RWPE1 (cell line): ENCODE measurements at regions not wholly inside any gene's neighbourhood (a gene's known extent, or its start where the extent isn't known, plus 50 kb on each side); places are given as distances from the start of the nearest gene placed in this dataset.
"Not testable (repeated sequence)": the region's sequence is repeated elsewhere in the genome, so short reads cannot be mapped to it uniquely, and the experiment has no call there.

Experiments used
- CTCF ChIA-PET: fragments of 350-600 bp; sonication (Branson Sonifier 250); formaldehyde crosslinking; extraction: SDS; loops from one replicate; lab custom pipeline; 2021; lab: Yijun Ruan, JAX
- POLR2A ChIA-PET: fragments of 400-600 bp; formaldehyde crosslinking; extraction: SDS; loops from one replicate; lab custom pipeline; 2020; ENCODE audit warnings: antibody characterized with exemption; ENCODE audit not compliant: low non-redundant PET; lab: Yijun Ruan, JAX
- DNase-seq: peaks from one replicate; pipeline ENCODE4 v3.0.0; 2012; ENCODE audit warnings: low spot score
- H3K27ac ChIP-seq: fragments of 450-650 bp; 2 replicates; pipeline ENCODE4 v1.5.1; 2017
- CTCF ChIP-seq: fragments of 450-650 bp; conservative IDR thresholded peaks from 2 replicates; pipeline ENCODE4 v1.5.1; 2017; ENCODE audit warnings: low read depth, mild to moderate bottlenecking

DNA sequence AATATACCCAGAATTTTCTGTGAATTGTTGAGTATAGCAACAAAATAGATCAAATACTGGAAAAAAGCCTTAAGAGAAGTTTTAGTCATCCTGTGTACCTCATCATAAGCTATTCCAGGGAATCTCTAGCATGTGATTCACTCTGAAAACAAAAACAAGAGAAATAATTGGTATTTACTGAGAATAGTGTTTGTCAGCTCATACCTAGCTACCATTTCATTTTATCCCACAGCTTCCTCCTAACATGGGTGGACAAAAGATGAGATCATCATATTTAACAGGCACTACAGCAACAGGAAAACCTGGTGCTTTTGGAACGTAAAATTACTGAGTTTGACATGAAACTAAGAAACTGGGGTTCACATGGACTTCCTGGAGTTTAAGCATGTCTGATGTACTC is 753.5 kb upstream of the NECTIN3 start:
- ChIA-PET CTCF (interaction anchor here (0.7 kb wide), 1 partner anchor 600 kb away, joined by 3 read pairs; no protein-coding TSS in a partner anchor), POLR2A (no interaction called here)
- no peak for TF ChIP-seq CTCF
- DNase-seq = no peak
- no peak overlapping the region for H3K27ac ChIP-seq

- ChIA-PET CTCF (no interaction called here), POLR2A (no interaction called here)
- no peak overlapping the region for H3K27ac ChIP-seq
- DNase-seq = no peak
- no peak for TF ChIP-seq CTCF
Measured at GRCh38 chr3:110323349-110323748, 748.3 kb upstream of the NECTIN3 start.

DNA sequence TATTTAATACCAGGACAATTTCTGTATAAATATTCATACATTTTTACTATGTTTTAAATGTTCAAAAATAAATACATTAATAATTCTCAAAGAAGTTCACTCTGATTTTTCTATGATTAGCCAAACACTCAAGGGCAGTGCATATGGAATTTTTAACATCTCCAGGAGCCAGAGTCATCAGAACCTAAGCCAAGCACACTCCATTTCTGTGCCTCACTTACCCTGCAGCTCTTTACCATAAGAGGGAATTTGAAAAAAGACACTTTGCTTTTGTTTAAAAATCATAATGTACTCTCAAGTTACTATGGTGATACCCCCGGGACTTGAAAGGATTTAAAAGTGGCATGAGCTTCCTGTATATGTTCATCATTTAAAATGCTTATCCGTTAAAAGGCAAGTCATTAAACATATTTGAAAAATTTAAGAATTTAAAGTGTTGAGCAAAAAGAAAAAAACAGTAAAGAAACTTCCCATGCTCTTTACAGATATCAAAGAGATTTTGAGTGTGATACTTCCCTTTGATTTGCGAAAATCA is 747.4 kb upstream of the NECTIN3 start:
- POLR2A ChIA-PET = no interaction called here
- no peak for DNase-seq
- TF ChIP-seq CTCF = no peak
- no peak overlapping the region for H3K27ac ChIP-seq
- CTCF ChIA-PET = no interaction called here

DNA sequence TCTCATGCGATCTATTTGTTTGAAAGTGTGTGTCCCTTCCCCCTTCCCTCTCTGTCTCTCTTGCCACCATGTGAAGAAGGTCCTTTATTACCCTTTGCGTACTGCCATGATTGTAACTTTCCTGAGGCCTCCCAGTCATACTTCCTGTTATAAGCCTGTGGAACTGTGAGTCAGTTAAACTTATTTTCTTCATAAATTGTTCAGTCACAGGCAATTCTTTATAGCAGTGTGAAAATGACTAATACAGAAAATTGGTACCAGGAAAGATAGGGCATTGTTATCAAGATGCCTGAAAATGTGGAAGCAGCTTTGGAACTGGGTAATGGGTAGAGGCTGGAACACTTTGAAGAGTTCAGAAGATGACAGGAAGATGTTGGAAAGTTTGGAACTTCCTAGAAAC is 743.7 kb upstream of the NECTIN3 start:
- H3K27ac ChIP-seq = no peak overlapping the region
- DNase-seq = no peak
- ChIA-PET POLR2A (no interaction called here), CTCF (interaction anchor here (0.7 kb wide), 1 partner anchor 1793 kb away, joined by 3 read pairs; no protein-coding TSS in a partner anchor)
- TF ChIP-seq CTCF = no peak

- DNase-seq, POLR2A ChIA-PET, H3K27ac ChIP-seq, CTCF ChIA-PET: not testable (repeated sequence)
Measured at GRCh38 chr3:110331562-110331961, 740.1 kb upstream of the NECTIN3 start.

- POLR2A ChIA-PET = no interaction called here
- CTCF ChIA-PET = no interaction called here
- DNase-seq = no peak
Measured at GRCh38 chr3:110332629-110333028, 739.0 kb upstream of the NECTIN3 start.

More at GRCh38 chr3:110332629-110333028, 739.0 kb upstream of the NECTIN3 start:
- no peak overlapping the region for H3K27ac ChIP-seq
- no peak for TF ChIP-seq CTCF
